Amniotic stem cell (primary cell): ENCODE measurements at regions not wholly inside any gene's neighbourhood (a gene's known extent, or its start where the extent isn't known, plus 50 kb on each side); places are given as distances from the start of the nearest gene placed in this dataset.

ENCODE experiments used
- DNase-seq: peaks from one replicate; lab custom pipeline; 2025; lab: John Stamatoyannopoulos, UW

DNA sequence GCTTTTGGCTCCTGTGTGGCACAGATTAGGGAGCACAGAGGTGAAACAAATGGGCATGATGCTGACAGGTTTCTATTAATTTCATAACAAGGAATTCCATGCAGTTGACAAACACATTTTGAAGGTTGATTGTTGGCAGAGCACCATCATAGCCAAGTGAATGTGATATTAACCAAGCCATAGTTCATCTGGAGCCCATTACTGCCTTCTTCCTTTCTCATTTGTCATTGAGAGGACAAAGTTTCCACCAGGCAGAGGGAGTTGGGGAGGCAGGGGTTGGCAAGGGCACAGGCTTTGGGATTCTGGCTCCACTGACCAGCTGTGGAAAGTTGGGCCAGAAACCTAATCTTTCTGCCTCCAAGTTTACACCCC is 325.2 kb downstream of the MFSD1 start:
- no peak for DNase-seq

GRCh38 chr3:159128628-159129027 is 326.8 kb downstream of the MFSD1 start:
- no peak for DNase-seq

DNA sequence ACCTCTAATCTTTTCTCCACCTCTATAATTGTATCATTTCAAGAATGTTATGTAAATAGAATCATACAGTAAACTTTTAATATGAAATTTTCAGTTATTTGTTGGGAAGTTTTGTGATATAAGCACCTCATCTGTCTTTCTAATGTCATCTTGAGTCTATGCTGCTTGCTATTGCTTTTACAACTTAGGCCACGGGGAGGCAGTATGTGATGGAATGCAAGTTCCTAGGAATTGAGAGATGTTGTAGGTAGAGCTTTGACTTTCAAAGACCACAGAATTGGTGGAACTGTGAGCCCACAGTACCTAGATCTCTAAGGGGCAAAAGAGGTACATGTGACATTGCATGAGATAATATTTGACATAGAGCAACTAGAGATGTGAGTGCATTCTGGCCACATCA is 328.3 kb downstream of the MFSD1 start:
- no peak for DNase-seq

GRCh38 chr3:159131376-159131775 is 329.5 kb downstream of the MFSD1 start:
- DNase-seq = no peak

GRCh38 chr3:159137949-159138348 is 336.1 kb downstream of the MFSD1 start:
- no peak for DNase-seq

DNA sequence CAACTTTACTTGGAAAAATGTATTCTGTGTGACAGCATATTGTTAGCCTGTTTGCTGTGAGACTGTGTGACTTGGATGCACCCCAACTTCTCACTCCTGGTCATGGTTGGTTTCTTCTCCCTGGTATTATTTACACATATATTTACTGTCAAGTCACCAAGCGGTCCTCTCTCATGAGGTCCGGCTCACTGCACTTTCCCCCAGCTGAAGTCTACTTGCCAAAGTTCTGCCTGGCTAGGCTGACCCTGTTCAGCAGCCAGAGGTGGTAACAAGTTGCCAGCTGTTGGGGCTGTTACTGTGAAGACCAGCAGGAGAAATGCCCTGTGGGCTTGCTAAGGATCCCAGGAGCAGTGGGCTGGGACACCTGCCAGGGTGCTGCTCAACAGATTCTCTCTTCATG is 337.5 kb downstream of the MFSD1 start:
- DNase-seq = no peak

GRCh38 chr3:159144472-159144871 is 342.6 kb downstream of the MFSD1 start:
- no peak for DNase-seq

- DNase-seq = no peak
Observed at GRCh38 chr3:159144891-159145290, 343.0 kb downstream of the MFSD1 start.

DNA sequence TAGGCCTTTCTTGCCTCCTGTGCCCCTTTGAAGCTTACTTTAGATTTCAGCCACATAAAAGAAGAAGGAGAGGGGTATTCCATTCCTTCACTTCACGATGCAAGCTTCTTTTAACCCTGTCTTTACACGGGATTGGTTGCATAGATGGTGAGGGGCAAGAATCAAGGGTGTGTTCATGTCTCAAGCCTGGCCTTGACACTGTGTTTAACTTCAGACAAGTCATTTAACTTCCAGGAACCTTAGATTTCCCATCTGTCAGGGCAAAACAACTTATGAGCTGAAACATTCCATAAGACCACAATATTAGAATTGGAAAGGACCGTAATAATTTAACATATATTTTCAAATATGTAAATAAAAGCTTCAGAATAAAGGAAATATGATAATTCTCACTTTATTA is 344.5 kb downstream of the MFSD1 start:
- no peak for DNase-seq

DNA sequence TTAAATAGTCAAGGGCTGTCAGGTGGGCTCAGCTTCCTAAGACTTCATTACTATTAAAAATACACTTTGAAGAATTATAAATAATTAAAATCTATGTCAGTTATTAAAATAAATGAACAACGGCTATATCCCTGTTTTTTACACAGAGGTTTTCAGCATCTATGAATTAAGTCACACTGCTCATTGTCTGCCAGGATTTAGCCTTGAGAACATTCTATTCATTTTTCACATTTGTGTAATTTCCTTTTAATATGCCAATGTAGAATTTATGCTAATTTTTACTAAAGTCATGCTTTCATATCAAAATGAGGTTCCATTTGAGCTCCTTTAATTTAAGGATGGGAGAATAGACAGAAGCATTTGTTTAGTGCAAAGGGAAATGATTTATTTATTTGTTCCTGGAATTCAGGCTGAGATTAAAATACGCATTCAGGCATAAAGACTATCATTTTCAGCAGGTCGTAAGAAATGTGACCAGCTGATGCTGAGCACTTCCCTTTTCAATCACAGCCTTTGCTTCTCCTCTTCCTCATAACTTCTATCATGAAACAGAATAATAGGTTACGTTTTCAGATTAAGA is 345.1 kb downstream of the MFSD1 start:
- DNase-seq = no peak

DNA sequence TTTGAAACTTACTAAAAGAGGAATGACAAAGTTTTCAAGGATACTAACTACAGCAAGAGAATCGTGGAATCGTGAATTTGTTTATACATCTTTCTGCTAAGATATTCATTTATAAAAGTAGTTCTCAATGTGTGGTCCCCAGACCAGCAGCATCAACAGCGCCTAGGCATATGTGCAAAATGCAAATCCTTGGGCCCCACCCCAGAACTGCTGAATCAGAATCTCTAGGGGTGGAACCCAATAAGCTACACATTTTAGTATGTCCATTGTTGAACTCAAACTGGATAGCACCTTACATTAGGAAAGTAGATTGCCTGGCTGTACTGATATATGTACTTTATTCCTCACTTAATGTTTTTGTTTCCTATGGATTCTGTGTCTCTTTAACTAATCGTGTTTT is 346.0 kb downstream of the MFSD1 start:
- no peak for DNase-seq

DNA sequence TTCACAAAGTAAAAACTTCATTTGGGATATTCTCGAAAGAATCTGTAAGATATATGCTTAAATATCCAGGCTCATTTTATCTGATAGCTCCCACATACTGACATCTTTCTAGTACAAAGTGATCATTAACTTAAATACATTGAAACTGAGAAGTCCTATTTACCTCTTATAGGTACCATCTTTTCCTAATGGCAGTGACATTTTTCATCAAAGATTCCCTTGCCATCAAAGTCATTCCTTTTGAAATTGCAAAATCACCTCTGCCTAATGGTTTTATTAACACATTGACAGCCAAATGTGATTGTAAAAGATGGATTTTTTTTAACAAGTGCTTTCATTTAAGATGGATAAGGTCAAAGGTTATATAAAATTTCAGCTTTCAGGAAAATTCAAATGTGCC is 346.6 kb downstream of the MFSD1 start:
- no peak for DNase-seq

GRCh38 chr3:159149131-159149530 is 347.3 kb downstream of the MFSD1 start:
- DNase-seq = no peak

DNA sequence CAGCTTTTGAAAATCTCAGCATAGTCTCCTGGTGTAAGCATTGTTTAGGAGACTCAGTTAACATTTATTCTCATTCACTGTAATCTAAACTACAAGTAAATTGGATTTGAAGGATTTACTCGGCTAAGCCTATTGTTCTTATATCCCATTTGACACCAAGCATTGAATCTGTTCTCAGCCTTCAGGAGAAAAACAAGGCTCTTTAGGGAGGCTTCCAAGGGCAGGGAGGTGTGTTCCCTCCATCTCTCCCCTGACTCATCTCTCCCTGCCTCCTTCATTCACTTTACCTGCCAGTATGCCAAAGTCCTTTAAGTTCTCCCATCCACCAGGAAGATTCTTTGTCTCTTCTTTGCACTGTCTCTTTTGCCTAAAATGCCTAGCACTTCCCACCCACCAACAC is 347.8 kb downstream of the MFSD1 start:
- no peak for DNase-seq

GRCh38 chr3:159150180-159150579 is 348.3 kb downstream of the MFSD1 start:
- DNase-seq = no peak

- no peak for DNase-seq
Observed at GRCh38 chr3:159151130-159151529, 349.3 kb downstream of the MFSD1 start.

GRCh38 chr3:159157275-159157674 is 355.4 kb downstream of the MFSD1 start:
- DNase-seq = no peak

DNA sequence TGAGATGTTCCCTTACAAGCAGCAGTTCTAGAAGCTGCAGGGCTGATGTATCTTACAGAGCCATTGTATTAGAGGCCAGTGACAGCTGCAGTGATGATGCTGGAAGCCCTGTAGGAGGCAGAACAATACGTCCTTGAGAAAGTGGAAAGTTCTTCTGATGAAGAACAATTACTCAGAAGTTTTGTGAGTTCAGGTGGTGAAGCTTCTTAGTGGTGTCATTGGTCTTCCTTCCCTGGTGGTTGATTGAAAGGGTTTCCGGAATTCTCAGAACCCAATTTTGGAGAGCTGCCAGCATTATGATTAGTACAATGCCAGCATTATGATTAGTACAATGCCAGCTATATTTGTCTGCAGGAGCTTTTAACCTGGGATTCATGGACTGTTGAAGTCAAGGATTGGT is 356.4 kb downstream of the MFSD1 start:
- no peak for DNase-seq

GRCh38 chr3:159158801-159159200 is 356.9 kb downstream of the MFSD1 start:
- no peak for DNase-seq

DNA sequence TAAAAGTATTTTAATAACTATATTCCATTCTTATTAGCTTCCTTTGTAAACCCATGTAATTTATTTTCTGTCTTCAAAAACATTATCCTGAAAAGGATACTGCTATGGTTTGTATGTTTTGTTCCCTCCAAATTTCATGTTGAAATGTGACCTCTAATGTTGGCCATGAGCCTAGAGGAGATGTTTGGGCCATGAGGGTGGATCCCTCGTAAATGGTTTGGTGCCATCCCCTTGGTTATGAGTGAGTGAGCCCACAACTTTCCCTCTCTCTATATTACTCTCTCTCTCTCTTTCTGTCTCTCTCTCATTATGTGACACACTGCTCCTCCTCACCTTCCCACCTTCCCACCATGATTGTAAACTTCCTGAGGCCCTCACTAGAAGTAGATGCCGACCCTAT is 357.7 kb downstream of the MFSD1 start:
- no peak for DNase-seq

DNA sequence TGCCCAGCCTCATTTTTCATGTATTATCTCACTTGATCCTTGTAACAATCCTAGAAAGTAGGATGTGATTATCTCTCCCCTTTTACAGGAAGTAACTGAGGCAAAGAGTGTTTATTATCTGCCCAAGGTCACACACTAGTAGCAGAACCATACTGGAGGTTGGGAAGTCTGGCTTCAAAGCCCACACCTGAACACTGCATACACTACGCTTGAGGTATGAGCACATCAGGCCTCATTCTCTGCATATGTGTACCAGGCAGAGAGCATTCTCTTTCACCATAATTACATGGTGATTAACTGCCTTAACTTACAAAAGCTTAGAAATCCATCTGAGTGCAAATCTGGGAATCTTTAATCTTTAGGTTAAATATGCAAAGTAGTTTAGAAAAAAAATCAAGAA is 361.8 kb downstream of the MFSD1 start:
- DNase-seq = no peak

DNA sequence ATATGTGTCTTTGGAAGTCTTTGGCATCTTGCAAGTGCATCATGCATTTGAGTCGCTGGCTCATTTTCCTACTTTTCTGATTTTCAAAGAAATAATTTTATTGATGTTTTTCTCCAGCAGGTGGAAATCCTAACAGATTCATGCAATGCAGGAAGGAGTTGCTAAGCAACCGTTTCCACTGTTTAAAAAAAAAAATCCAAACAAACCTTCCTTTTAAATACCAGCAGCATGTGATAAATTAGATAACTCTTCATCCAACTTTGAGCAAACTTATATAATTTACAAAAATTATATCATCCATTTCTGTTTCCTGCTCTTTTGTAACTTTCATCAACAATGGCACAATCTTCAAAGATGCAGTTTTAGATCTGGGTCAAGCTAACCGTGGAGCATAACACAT is 364.1 kb downstream of the MFSD1 start:
- DNase-seq = no peak

DNA sequence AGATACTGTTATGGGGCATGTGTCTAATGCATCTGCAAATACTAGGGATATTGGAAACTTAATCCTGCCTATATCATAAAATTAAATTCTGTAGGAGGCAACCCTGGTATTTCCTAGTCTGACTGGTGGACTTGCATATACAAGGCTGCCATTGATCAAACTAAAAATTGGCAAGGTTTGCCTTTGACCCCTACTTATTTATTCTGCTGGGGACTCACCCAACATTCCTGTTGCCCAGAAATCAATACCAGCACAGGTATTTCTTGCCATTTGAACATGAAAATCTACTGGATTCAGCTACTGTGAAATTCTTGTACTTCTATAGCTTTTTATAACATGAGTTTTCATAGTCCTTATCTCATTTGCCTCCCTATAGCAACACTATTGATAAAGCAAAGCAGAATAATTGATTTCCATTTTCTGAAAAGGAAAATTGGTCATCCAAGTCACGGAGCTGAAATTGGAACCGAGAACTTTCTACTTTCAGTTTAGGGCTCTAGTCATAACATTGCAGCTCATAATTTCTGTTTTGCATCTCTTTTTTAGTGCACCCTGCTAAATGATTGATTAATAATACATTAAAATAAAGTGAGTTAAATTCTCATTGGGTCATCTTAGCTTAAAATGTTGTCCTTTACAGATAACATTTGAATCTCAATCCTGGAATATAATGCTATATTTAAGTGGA is 365.2 kb downstream of the MFSD1 start:
- DNase-seq = no peak

GRCh38 chr3:159168788-159169187 is 366.9 kb downstream of the MFSD1 start:
- no peak for DNase-seq
